Fibroblast of pulmonary artery (primary cell): ENCODE measurements at regions not wholly inside any gene's neighbourhood (a gene's known extent, or its start where the extent isn't known, plus 50 kb on each side); places are given as distances from the start of the nearest gene placed in this dataset.
"Not testable (repeated sequence)": the region's sequence is repeated elsewhere in the genome, so short reads cannot be mapped to it uniquely, and the experiment has no call there.

Experiments
- DNase-seq: peaks from one replicate; pipeline ENCODE4 v3.0.0-alpha.2; 2010; ENCODE audit warnings: low read depth
- H3K4me3 ChIP-seq: replicated peaks from 2 replicates; pipeline ENCODE4 v1.5.1; 2011; ENCODE audit warnings: low read depth, mild to moderate bottlenecking, control low read depth, low read length, moderate library complexity
- CTCF ChIP-seq: IDR thresholded peaks from 2 replicates; pipeline ENCODE4 v1.5.1; 2011; ENCODE audit warnings: mild to moderate bottlenecking, control low read depth, low read length, inconsistent platforms; ENCODE audit errors: missing control alignments

GRCh38 chr5:72687288-72687687, 129.2 kb upstream of the TNPO1 start:
- H3K4me3 ChIP-seq: no peak overlapping the region
- no peak for DNase-seq
- no peak for TF ChIP-seq CTCF

DNA sequence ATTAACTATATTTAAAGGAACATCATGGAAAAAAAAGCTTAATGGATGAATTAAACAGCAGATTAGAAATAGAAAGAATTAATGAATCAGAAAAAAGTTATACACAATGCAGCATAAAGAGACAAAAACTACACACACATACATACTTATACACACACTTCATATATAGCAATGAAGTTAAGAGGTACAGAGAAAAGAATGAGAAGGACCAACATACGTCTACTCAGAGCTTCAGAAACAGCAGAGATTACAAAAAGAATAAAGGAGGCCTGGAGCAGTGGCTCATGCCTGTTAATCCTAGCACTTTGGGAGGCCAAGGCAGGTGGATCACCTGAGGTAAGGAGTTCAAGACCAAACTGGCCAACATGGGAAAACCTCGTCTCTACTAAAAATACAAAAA, 133.9 kb upstream of the TNPO1 start:
- no peak for TF ChIP-seq CTCF
- no peak for DNase-seq
- no peak overlapping the region for H3K4me3 ChIP-seq

GRCh38 chr5:72681781-72682180, 134.7 kb upstream of the TNPO1 start:
- no peak for TF ChIP-seq CTCF
- no peak for DNase-seq
- no peak overlapping the region for H3K4me3 ChIP-seq

DNA sequence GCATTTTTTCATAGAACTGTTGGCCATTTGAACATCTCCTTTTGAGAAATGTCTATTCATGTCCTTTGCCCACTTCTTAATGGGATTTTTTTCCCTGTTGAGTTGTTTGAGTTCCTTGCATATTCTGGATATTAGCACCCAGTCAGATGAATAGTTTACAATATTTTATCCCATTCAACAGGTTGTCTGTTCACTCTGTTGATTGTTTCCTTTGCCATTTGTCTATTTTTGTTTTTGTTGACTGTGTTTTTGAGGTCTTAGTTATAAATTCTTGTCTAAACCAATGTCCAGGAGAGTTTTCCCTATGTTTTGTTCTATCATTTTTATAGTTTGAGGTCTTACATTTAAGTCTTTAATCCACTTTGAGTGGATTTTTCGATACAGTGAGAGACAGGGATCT, 139.0 kb upstream of the TNPO1 start:
- TF ChIP-seq CTCF: no peak
- DNase-seq: no peak
- H3K4me3 ChIP-seq: no peak overlapping the region

DNA sequence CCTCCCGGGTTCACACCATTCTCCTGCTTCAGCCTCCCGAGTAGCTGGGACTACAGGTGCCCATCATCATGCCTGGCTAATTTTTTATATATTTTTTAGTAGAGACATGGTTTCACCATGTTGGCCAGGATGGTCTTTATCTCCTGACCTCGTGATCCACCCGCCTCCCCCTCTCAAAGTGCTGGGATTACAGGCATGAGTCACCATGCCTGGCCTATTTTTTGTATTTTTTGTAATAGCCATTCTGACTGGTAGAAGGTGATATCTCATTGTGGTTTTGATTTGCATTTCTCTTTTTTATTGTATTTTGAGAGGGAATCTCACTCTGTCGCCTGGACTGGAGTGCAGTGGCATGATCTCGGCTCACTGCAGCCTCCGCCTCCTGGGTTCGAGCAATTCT, 139.6 kb upstream of the TNPO1 start:
- DNase-seq: peak; percentile 16
- not testable (repeated sequence) for H3K4me3 ChIP-seq

DNA sequence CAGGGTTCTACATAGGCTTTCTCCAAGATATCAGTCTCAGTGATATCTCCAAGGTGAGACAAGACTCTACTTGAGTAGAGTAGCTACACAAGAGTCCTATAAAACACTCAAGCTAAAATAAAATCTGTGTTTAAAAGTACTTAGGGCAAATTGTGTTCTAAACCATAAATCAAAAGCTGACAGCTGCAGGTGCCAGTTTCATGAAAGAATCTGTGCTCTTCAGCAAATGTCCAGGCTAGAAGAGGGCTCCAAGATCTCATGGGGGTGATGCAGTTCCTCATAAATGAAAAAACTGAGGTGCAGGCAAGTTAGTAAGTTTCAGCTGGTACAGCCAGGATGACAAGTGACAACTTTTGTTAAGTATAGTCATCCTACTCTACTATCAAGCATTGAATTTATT, 142.8 kb upstream of the TNPO1 start:
- DNase-seq: no peak
- no peak for TF ChIP-seq CTCF

DNA sequence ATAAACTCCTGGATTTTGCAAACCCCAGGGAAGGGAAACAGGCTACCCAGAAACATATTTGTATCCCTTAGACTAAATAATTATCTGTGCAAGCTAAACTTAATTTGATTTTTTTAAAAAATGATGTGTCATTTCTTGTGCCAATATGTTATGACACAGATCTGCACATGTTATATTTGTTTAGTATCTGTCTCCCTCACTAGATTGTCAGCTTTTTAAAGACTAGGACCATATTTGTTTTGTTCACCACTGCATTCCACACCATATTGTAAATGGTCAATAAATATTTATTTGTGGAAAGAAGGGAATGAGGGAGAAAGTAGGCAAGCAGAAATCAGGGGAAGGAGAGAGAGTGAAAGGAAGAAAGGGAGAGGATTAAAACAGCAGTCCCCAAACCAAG, 143.3 kb upstream of the TNPO1 start:
- TF ChIP-seq CTCF: no peak
- H3K4me3 ChIP-seq: no peak overlapping the region
- no peak for DNase-seq

More for the DNA sequence above, 142.8 kb upstream of the TNPO1 start:
- no peak overlapping the region for H3K4me3 ChIP-seq

- no peak for DNase-seq
- TF ChIP-seq CTCF: no peak
- no peak overlapping the region for H3K4me3 ChIP-seq
These were observed 148.8 kb upstream of the TNPO1 start for GRCh38 chr5:72667708-72668107.
